NCI-H1092 treated with DMSO at 0.1 percent for 48 hours (cell line): ENCODE measurements at regions not wholly inside any gene's neighbourhood (a gene's known extent, or its start where the extent isn't known, plus 50 kb on each side); places are given as distances from the start of the nearest gene placed in this dataset.
A peak's percentile ranks its signal among the peaks of the same experiment; 100 is the strongest.

Experiments
- DNase-seq: peaks from one replicate; lab custom pipeline; 2025; lab: John Stamatoyannopoulos, UW

- no peak for DNase-seq
Measured at GRCh38 chr7:114755856-114756255, 166.0 kb upstream of the MDFIC start.

- no peak for DNase-seq
Measured at GRCh38 chr7:114758661-114759227, 163.2 kb upstream of the MDFIC start.

GRCh38 chr7:114759347-114760062 is 162.4 kb upstream of the MDFIC start:
- peak; percentile 95 for DNase-seq

GRCh38 chr7:114760477-114760876 is 161.4 kb upstream of the MDFIC start:
- DNase-seq, result no peak

- DNase-seq, result no peak
Measured at GRCh38 chr7:114761973-114762372, 159.9 kb upstream of the MDFIC start.

- DNase-seq, result no peak
Measured at GRCh38 chr7:114765331-114766040, 156.4 kb upstream of the MDFIC start.

GRCh38 chr7:114766041-114766356 is 155.9 kb upstream of the MDFIC start:
- DNase-seq, result no peak

- DNase-seq, result no peak
Measured at GRCh38 chr7:114777288-114777687, 144.6 kb upstream of the MDFIC start.

- DNase-seq, result no peak
Measured at GRCh38 chr7:114783508-114783907, 138.4 kb upstream of the MDFIC start.

- DNase-seq, result no peak
Measured at GRCh38 chr7:114784177-114784576, 137.7 kb upstream of the MDFIC start.

- DNase-seq, result no peak
Measured at GRCh38 chr7:114784746-114785145, 137.1 kb upstream of the MDFIC start.

GRCh38 chr7:114785496-114785895 is 136.4 kb upstream of the MDFIC start:
- DNase-seq, result no peak

GRCh38 chr7:114786455-114786854 is 135.4 kb upstream of the MDFIC start:
- no peak for DNase-seq

GRCh38 chr7:114787556-114787955 is 134.3 kb upstream of the MDFIC start:
- DNase-seq, result no peak

- DNase-seq, result no peak
Measured at GRCh38 chr7:114788706-114789105, 133.2 kb upstream of the MDFIC start.

- DNase-seq, result no peak
Measured at GRCh38 chr7:114789161-114789560, 132.7 kb upstream of the MDFIC start.

- no peak for DNase-seq
Measured at GRCh38 chr7:114789871-114790311, 132.0 kb upstream of the MDFIC start.

- DNase-seq, result no peak
Measured at GRCh38 chr7:114790521-114790920, 131.4 kb upstream of the MDFIC start.

GRCh38 chr7:114791771-114792170 is 130.1 kb upstream of the MDFIC start:
- peak; percentile 50 for DNase-seq

GRCh38 chr7:114793155-114793845 is 128.6 kb upstream of the MDFIC start:
- DNase-seq, result no peak

- no peak for DNase-seq
Measured at GRCh38 chr7:114795475-114795874, 126.4 kb upstream of the MDFIC start.

GRCh38 chr7:114799628-114800028 is 122.3 kb upstream of the MDFIC start:
- no peak for DNase-seq

GRCh38 chr7:114802632-114803031 is 119.3 kb upstream of the MDFIC start:
- no peak for DNase-seq
